Tibial nerve (tissue), 4 donors: ENCODE measurements at regions not wholly inside any gene's neighbourhood (a gene's known extent, or its start where the extent isn't known, plus 50 kb on each side); places are given as distances from the start of the nearest gene placed in this dataset.

Experiments used
- DNase-seq, 2 donors: peaks; one replicate each; pipeline ENCODE4 v3.0.0-alpha.2; 2019; ENCODE audit warnings: low spot score in 2 of 2
- H3K27ac ChIP-seq, 4 donors: fragments of 200-600 bp; sonication (generic) in 3 of 4; one replicate each; pipeline ENCODE4 v1.5.1; 2017 to 2019; ENCODE audit warnings: mild to moderate bottlenecking in 1 of 4
- H3K27me3 ChIP-seq, 2 donors: fragments of 200-600 bp; sonication (generic) in 1 of 2; one replicate each; pipeline versions ENCODE4 v1.5.1 to v1.6.0; 2017 to 2019
- H3K36me3 ChIP-seq, 3 donors: fragments of 200-600 bp; sonication (generic); one replicate each; pipeline ENCODE4 v1.5.1; 2018 to 2019
- H3K4me1 ChIP-seq, 4 donors: fragments of 200-600 bp; sonication (generic) in 3 of 4; one replicate each; pipeline ENCODE4 v1.5.1; 2017 to 2019
- H3K4me3 ChIP-seq, 4 donors: fragments of 200-600 bp; sonication (generic) in 3 of 4; one replicate each; pipeline ENCODE4 v1.5.1; 2017 to 2019; ENCODE audit warnings: mild to moderate bottlenecking in 1 of 4, moderate library complexity in 1 of 4
- H3K9me3 ChIP-seq, 4 donors: fragments of 200-600 bp; sonication (generic) in 3 of 4; one replicate each; pipeline ENCODE4 v1.5.1; 2017 to 2019
- EP300 ChIP-seq, 2 donors: sonication (generic); formaldehyde crosslinking; IDR thresholded peaks; one replicate each; pipeline ENCODE4 v1.6.1; 2017; ENCODE audit warnings: antibody characterized with exemption in 2 of 2, mild to moderate bottlenecking in 1 of 2
- POLR2A ChIP-seq, 2 donors: fragments of 450-650 bp; IDR thresholded peaks; one replicate each; pipeline ENCODE4 v1.6.1; 2017; ENCODE audit warnings: antibody characterized with exemption in 2 of 2, mild to moderate bottlenecking in 2 of 2, moderate library complexity in 2 of 2
- WGBS, 2 donors: methylation state at CpG; one replicate each; pipeline ENCODE4 v1.1.5; 2018; 5-methylcytosine and 5-hydroxymethylcytosine counted together
- TF ChIP-seq, protein P1 (sequence below), 5 experiments: fragments of 200-600 bp in 3 of 5; fragments of 450-650 bp in 2 of 5; sonication (generic) in 3 of 5; IDR thresholded peaks; one replicate each; pipeline ENCODE4 v1.5.1; 2016 to 2019; ENCODE audit warnings: antibody characterized with exemption in 5 of 5, mild to moderate bottlenecking in 3 of 5, moderate library complexity in 2 of 5

DNA sequence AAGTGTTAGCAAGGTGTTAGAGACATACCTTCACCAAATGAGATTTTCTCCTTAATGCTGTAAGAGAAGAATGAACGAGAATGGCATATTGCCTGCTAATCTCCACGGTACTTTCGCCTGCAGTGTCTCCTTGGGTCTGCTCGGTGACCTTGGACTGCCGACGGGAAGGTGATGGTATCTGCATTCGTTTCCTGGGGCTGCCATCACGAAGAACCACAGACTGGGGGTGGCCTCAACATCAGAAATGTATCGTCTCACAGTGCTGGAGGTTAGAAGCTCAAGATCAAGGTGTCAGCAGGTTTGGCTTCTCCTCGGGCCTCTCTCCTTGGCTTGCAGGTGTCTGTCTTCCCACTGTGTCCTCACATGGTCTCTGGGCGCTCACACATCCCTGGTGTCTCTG, 86.3 kb upstream of the TNRC6C start:
- Histone ChIP-seq H3K27ac (no peak overlapping the region), H3K27me3 (peaks cover 0 to 3% of the 10 kb centered on the region in 2 donors), H3K4me3 (no peak overlapping the region), H3K9me3 (peaks cover 0 to 14% (median 0%) of the 10 kb centered on the region in 4 donors), H3K36me3 (no peaks in the 10 kb centered on the region), H3K4me1 (peaks cover 0 to 10% (median 2%) of the 10 kb centered on the region in 4 donors)
- TF ChIP-seq, protein P1, sequence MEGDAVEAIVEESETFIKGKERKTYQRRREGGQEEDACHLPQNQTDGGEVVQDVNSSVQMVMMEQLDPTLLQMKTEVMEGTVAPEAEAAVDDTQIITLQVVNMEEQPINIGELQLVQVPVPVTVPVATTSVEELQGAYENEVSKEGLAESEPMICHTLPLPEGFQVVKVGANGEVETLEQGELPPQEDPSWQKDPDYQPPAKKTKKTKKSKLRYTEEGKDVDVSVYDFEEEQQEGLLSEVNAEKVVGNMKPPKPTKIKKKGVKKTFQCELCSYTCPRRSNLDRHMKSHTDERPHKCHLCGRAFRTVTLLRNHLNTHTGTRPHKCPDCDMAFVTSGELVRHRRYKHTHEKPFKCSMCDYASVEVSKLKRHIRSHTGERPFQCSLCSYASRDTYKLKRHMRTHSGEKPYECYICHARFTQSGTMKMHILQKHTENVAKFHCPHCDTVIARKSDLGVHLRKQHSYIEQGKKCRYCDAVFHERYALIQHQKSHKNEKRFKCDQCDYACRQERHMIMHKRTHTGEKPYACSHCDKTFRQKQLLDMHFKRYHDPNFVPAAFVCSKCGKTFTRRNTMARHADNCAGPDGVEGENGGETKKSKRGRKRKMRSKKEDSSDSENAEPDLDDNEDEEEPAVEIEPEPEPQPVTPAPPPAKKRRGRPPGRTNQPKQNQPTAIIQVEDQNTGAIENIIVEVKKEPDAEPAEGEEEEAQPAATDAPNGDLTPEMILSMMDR (IDR thresholded peaks at IDR 0.05) = no peak
- TF ChIP-seq EP300 (IDR thresholded peaks at IDR 0.05) = no peak
- no peak for TF ChIP-seq POLR2A (IDR thresholded peaks at IDR 0.05)
- DNase-seq = no peak
- 87 to 91% methylated on average over 11 of the region's 11 CpGs for WGBS, 2 donors

DNA sequence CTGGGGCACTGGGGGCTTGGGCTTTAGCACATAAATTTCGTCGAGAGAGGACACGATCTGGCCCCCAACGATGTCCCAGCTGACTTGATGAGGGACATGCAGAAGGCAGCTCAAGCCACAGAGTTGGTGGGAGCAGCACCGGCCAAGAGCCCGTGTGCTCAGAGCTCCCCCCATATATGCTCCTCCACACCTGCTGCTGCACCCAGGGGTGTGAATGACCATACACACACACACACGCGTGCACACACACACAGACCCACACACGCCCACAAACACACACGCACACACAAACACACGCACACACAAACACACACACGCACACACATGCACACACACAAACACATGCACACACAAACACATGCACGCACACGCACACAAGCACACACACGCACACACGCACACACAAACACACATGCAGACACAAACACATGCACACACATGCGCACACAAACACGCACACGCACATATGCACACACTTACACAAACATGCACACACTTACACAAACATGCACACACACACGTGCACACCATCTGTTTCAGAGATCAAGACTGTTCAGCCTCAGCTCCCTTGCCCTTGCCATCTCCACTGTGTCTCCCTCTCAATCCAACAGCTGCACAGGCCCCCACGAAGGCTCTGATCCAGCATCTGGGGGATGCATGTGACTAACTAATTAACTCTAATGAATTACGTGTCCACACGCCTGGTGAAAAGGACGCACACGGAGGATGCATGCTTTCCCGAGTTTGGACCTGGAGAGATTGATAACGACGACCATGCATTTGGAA, 85.6 kb upstream of the TNRC6C start:
- 79 to 87% methylated on average over 28 of the region's 28 CpGs for WGBS, 2 donors
- Histone ChIP-seq H3K9me3 (peaks cover 0 to 14% (median 0%) of the 10 kb centered on the region in 4 donors), H3K4me1 (peaks cover 0 to 10% (median 2%) of the 10 kb centered on the region in 4 donors), H3K4me3 (no peak overlapping the region), H3K27me3 (peaks cover 0 to 3% of the 10 kb centered on the region in 2 donors), H3K36me3 (no peaks in the 10 kb centered on the region), H3K27ac (no peak overlapping the region)
- no peak for DNase-seq
- TF ChIP-seq, protein P1 (IDR thresholded peaks at IDR 0.05) = no peak
- TF ChIP-seq POLR2A (IDR thresholded peaks at IDR 0.05) = no peak

DNA sequence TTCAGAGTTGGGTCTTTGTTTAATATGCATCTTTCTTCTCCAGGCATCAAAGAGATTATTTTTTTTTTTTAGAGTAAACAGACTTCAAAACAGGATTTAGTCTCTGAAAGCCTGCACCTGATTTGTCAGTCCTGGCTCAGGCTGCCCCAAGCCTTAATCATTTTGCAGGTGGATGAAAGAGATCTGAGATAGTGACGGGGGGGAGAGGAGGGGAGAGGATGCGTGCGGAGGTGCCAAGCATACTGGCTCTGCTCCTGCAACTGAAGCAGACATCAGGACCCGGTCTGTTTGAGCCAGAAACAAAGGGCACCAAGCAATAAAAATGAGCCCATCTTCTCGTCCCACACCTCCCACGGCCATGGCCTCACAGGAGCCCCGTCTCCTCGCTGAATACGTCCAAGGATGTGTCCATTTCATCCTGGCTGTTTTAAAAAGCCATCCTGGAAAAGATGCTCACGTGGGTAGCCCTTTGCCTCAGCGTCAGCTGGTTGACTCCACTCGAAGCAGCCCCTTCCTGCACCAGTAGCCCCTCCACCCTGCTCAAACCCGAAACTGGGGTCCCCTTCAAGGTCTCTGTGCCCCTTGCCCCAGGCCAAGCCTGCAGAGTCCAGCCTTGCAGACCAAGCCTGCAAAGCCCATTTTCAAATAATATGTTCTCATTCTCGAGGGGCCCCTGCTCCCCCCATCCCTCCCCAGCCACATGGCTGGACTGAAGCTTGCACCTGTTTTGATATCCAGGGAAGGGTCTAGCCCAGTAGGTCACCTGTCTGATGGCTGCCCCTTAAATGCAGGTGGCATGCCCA, 84.8 kb upstream of the TNRC6C start:
- no peak overlapping the region for H3K4me3 ChIP-seq
- peaks cover 0 to 14% (median 0%) of the 10 kb centered on the region in 4 donors for H3K9me3 ChIP-seq
- peaks cover 0 to 10% (median 2%) of the 10 kb centered on the region in 4 donors for H3K4me1 ChIP-seq
- 70 to 81% methylated on average over 14 of the region's 14 CpGs for WGBS, 2 donors
- no peak for DNase-seq
- no peak overlapping the region for H3K27ac ChIP-seq
- H3K36me3 ChIP-seq = no peaks in the 10 kb centered on the region
- TF ChIP-seq EP300 (IDR thresholded peaks at IDR 0.05) = no peak
- H3K27me3 ChIP-seq = peaks cover 0 to 3% of the 10 kb centered on the region in 2 donors

DNA sequence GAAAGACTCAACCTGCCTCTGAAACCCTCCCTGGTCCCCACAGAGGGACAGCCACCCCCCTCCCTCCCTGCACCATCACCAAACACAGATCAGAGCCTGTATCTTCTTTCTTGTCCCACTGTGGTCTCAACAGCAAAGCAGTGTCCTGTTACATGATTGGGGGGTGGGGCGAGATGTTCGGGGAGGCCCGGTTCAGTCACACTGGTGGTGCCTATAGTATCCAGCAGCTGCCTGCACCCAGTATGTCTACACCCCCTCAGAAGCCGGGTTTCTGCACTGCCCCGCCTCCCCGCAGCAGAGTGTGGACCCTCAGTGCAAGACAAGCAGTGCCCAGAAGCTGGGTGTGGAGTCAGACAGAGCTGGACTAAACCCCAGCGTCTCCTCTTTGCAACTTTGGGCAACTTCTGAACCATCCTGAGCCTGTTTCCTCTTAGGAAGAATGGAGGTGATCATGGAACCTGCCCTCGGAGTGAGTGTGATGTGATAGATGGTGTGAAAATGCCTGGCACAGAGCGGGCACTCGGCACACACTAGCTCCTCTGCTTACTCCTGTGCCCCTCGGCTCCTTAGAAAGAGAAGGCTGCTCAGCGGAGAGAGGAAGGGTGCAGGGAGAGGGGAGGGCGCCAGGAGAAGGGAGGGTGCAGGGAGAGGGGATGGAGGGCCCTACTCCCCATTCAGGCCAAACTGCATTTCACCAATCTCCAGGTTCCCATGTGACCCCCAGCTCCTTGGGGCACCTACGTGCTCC, 84.0 kb upstream of the TNRC6C start:
- no peak overlapping the region for H3K27ac ChIP-seq
- no peak for DNase-seq

More for the DNA sequence above, 84.0 kb upstream of the TNRC6C start:
- Histone ChIP-seq H3K9me3 (peaks cover 0 to 14% (median 0%) of the 10 kb centered on the region in 4 donors), H3K27me3 (peaks cover 0 to 3% of the 10 kb centered on the region in 2 donors), H3K4me1 (peaks cover 0 to 4% (median 0%) of the 10 kb centered on the region in 4 donors), H3K36me3 (no peaks in the 10 kb centered on the region), H3K4me3 (no peak overlapping the region)
- 73 to 77% methylated on average over 14 of the region's 14 CpGs for WGBS, 2 donors
- no peak for TF ChIP-seq EP300 (IDR thresholded peaks at IDR 0.05)
- TF ChIP-seq, protein P1 (IDR thresholded peaks at IDR 0.05) = no peak
- no peak for TF ChIP-seq POLR2A (IDR thresholded peaks at IDR 0.05)
